ENCODE measurements at regions not wholly inside any gene's neighbourhood (a gene's known extent, or its start where the extent isn't known, plus 50 kb on each side); places are given as distances from the start of the nearest gene placed in this dataset.

DNA sequence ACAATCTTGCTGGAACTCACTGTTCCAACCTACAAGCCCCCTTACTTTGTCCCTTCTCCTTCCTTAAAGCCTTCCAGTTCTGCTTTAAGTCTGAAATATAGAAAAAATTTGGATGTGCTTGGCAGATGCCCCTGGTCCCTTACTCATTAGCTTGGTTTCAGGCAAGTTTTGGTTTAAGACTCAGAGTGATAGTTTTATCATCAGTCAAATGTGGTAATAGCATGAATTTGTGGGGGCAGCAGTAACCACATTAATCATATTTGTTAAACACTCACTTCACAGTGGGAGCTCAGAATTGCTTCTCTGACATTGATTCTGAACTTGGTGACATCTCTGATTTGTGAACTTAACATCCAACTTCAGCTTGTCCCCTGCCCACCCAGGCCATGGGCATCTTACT, 58.3 kb upstream of the ALDH1A3 start:
- no peaks in the 10 kb centered on the region for H3K36me3 ChIP-seq (ENCODE audit: control insufficient read depth, insufficient read depth, low read length)
- TF ChIP-seq CTCF (conservative IDR thresholded peaks at IDR 0.05) = no peak
- H3K4me1 ChIP-seq (ENCODE audit: control insufficient read depth, insufficient read depth, low read length) = no peaks in the 10 kb centered on the region
- H3K36me3 Mint-ChIP-seq (ENCODE audit: low read depth) = no peaks in the 10 kb centered on the region
- H3K4me3 ChIP-seq (ENCODE audit: low read length) = no peak overlapping the region
- no peak for DNase-seq
- no peak overlapping the region for H3K4me3 Mint-ChIP-seq
- H3K27ac ChIP-seq (ENCODE audit: low read depth, low read length) = no peak overlapping the region
- no peaks in the 10 kb centered on the region for H3K4me1 Mint-ChIP-seq
- peaks cover 8% of the 10 kb centered on the region for H3K9me3 ChIP-seq (ENCODE audit: control insufficient read depth, low read length)
- peaks cover 25% of the 10 kb centered on the region for H3K9me3 Mint-ChIP-seq
- H3K9ac ChIP-seq (ENCODE audit: extremely low read depth, low read length, poor library complexity, severe bottlenecking) = no peak overlapping the region
- no peak overlapping the region for H3K27ac Mint-ChIP-seq
- peaks cover 2% of the 10 kb centered on the region for H3K27me3 Mint-ChIP-seq (ENCODE audit: insufficient read depth)
- H3K27me3 ChIP-seq (ENCODE audit: control insufficient read depth, insufficient read depth, low read length, poor library complexity, severe bottlenecking) = no peaks in the 10 kb centered on the region

- H3K9me3 Mint-ChIP-seq = peaks cover 16% of the 10 kb centered on the region
- Histone ChIP-seq H3K4me3 (ENCODE audit: low read length) (no peak overlapping the region), H3K9me3 (ENCODE audit: control insufficient read depth, low read length) (peaks cover 13% of the 10 kb centered on the region), H3K27ac (ENCODE audit: low read depth, low read length) (no peak overlapping the region), H3K9ac (ENCODE audit: extremely low read depth, low read length, poor library complexity, severe bottlenecking) (no peak overlapping the region), H3K4me1 (ENCODE audit: control insufficient read depth, insufficient read depth, low read length) (no peaks in the 10 kb centered on the region), H3K27me3 (ENCODE audit: control insufficient read depth, insufficient read depth, low read length, poor library complexity, severe bottlenecking) (no peaks in the 10 kb centered on the region), H3K36me3 (ENCODE audit: control insufficient read depth, insufficient read depth, low read length) (no peaks in the 10 kb centered on the region)
- no peak overlapping the region for H3K27ac Mint-ChIP-seq
- H3K27me3 Mint-ChIP-seq (ENCODE audit: insufficient read depth) = peaks cover 2% of the 10 kb centered on the region
- DNase-seq = no peak
- WGBS, 2 experiments (ENCODE audit: insufficient coverage in 1 of 2, insufficient read length in 1 of 2) = 78 to 90% methylated on average over 3 to 5 of the region's 5 CpGs
- H3K36me3 Mint-ChIP-seq (ENCODE audit: low read depth) = no peaks in the 10 kb centered on the region
- H3K4me3 Mint-ChIP-seq = no peak overlapping the region
- no peaks in the 10 kb centered on the region for H3K4me1 Mint-ChIP-seq
- no peak for TF ChIP-seq CTCF (conservative IDR thresholded peaks at IDR 0.05)
Observed at GRCh38 chr15:100824211-100824610, 55.4 kb upstream of the ALDH1A3 start.

GRCh38 chr15:100829457-100829856, 50.2 kb upstream of the ALDH1A3 start:
- Histone ChIP-seq H3K9ac (ENCODE audit: extremely low read depth, low read length, poor library complexity, severe bottlenecking) (no peak overlapping the region), H3K27me3 (ENCODE audit: control insufficient read depth, insufficient read depth, low read length, poor library complexity, severe bottlenecking) (no peaks in the 10 kb centered on the region), H3K9me3 (ENCODE audit: control insufficient read depth, low read length) (peaks cover 7% of the 10 kb centered on the region), H3K4me1 (ENCODE audit: control insufficient read depth, insufficient read depth, low read length) (no peaks in the 10 kb centered on the region), H3K36me3 (ENCODE audit: control insufficient read depth, insufficient read depth, low read length) (no peaks in the 10 kb centered on the region), H3K27ac (ENCODE audit: low read depth, low read length) (no peak overlapping the region), H3K4me3 (ENCODE audit: low read length) (no peak overlapping the region)
- no peak for DNase-seq
- Mint-ChIP-seq H3K36me3 (ENCODE audit: low read depth) (no peaks in the 10 kb centered on the region), H3K27me3 (ENCODE audit: insufficient read depth) (no peaks in the 10 kb centered on the region), H3K9me3 (peaks cover 6% of the 10 kb centered on the region), H3K4me3 (no peak overlapping the region), H3K4me1 (peaks cover 15% of the 10 kb centered on the region), H3K27ac (no peak overlapping the region)
- WGBS, 2 experiments (ENCODE audit: insufficient coverage in 1 of 2, insufficient read length in 1 of 2) = no CpG with 5 or more reads among the region's 1 CpG
- no peak for TF ChIP-seq CTCF (conservative IDR thresholded peaks at IDR 0.05)
